ENCODE measurements at regions not wholly inside any gene's neighbourhood (a gene's known extent, or its start where the extent isn't known, plus 50 kb on each side); places are given as distances from the start of the nearest gene placed in this dataset.

GRCh38 chr21:35284199-35284598, 235.1 kb upstream of the RUNX1 start:
- no peaks in the 10 kb centered on the region for H3K27me3 ChIP-seq
- H3K4me3 ChIP-seq: no peak overlapping the region
- H3K9me3 ChIP-seq: peaks cover 0 to 10% (median 0%) of the 10 kb centered on the region in 4 donors
- DNase-seq: no peak
- H3K4me1 ChIP-seq: no peaks in the 10 kb centered on the region
- no peaks in the 10 kb centered on the region for H3K36me3 ChIP-seq
- no peak for TF ChIP-seq POLR2A (IDR thresholded peaks at IDR 0.05)
- TF ChIP-seq CTCF (IDR thresholded peaks at IDR 0.05): no peak
- no peak overlapping the region for H3K27ac ChIP-seq

DNA sequence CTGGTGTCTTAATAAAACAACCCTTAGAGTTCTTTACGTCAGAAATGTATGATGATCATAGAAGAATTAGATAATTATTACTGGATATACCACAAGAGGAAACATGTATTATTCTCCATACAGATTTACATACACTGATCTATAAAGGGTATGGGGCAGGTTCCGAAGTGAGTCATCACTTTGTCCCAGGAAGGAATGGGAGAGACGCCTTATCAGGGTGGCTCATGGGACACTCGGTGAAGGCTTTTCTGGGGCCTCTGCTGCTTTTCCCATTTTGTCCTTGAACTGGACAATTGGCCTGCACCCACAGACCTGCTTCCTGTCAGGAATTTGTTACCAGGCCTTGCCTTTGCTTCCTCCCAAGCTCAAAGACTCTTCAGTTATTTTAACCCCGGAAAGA, 233.8 kb upstream of the RUNX1 start:
- no peak for DNase-seq
- Histone ChIP-seq H3K27ac (no peak overlapping the region), H3K27me3 (no peaks in the 10 kb centered on the region), H3K9me3 (peaks cover 0 to 10% (median 0%) of the 10 kb centered on the region in 4 donors), H3K4me3 (no peak overlapping the region), H3K36me3 (no peaks in the 10 kb centered on the region), H3K4me1 (no peaks in the 10 kb centered on the region)
- no peak for TF ChIP-seq CTCF (IDR thresholded peaks at IDR 0.05)
- no peak for TF ChIP-seq POLR2A (IDR thresholded peaks at IDR 0.05)

- Histone ChIP-seq H3K4me3 (no peak overlapping the region), H3K36me3 (no peaks in the 10 kb centered on the region), H3K4me1 (no peaks in the 10 kb centered on the region), H3K9me3 (peaks cover 0 to 4% (median 0%) of the 10 kb centered on the region in 4 donors), H3K27ac (no peak overlapping the region), H3K27me3 (no peaks in the 10 kb centered on the region)
- DNase-seq: no peak
- TF ChIP-seq POLR2A (IDR thresholded peaks at IDR 0.05) (no peak), CTCF (IDR thresholded peaks at IDR 0.05) (no peak)
Observed at GRCh38 chr21:35281956-35282355, 232.9 kb upstream of the RUNX1 start.

GRCh38 chr21:35280231-35280630, 231.1 kb upstream of the RUNX1 start:
- Histone ChIP-seq H3K4me1 (no peaks in the 10 kb centered on the region), H3K4me3 (no peak overlapping the region), H3K27me3 (no peaks in the 10 kb centered on the region), H3K36me3 (no peaks in the 10 kb centered on the region), H3K9me3 (no peaks in the 10 kb centered on the region), H3K27ac (no peak overlapping the region)
- TF ChIP-seq POLR2A (IDR thresholded peaks at IDR 0.05) (no peak), CTCF (IDR thresholded peaks at IDR 0.05) (no peak)
- DNase-seq: no peak

DNA sequence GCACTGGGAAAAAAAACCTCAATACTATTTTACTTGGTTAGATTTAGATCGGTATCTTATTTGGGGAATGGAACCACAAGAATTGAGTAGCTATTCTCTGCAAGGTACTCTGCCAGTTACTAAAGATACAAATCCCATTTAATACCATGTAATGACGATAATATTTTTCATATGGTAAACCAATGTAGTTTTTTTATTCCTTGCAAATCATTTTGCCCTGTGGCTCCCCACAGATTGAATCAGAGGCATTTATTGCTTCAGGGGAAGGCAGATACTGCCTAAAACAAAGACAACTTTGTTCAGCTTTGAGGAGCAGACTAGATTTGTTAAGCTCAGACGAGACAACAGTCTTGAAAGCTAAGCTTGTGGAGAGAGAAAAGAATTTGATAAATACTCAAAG, 226.7 kb upstream of the RUNX1 start:
- no peak for DNase-seq
- Histone ChIP-seq H3K27me3 (no peaks in the 10 kb centered on the region), H3K36me3 (no peaks in the 10 kb centered on the region), H3K27ac (no peak overlapping the region), H3K4me1 (no peaks in the 10 kb centered on the region), H3K9me3 (no peaks in the 10 kb centered on the region), H3K4me3 (no peak overlapping the region)
- TF ChIP-seq POLR2A (IDR thresholded peaks at IDR 0.05): no peak

DNA sequence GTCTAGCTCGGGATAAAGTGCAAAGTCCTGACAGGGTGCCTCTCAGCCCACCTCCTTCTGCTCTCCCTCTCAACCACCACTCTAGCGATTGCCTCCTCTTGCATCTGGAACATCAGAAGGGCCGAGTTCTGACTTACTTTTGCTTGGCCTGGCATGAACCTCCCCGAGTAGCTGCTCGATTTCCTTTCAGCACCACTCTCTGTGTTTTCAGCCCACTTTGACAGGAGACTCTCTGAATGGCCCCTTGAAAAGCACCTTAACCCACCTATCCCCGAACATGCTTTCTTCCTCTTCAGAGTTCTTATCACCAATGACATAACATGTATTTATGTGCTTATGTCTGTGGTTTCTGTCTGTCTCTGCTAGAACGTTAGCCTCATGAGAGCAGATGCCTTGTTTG, 225.8 kb upstream of the RUNX1 start:
- H3K27ac ChIP-seq: no peak overlapping the region
- TF ChIP-seq CTCF (IDR thresholded peaks at IDR 0.05): no peak
- TF ChIP-seq POLR2A (IDR thresholded peaks at IDR 0.05): no peak
- no peaks in the 10 kb centered on the region for H3K9me3 ChIP-seq

More for the DNA sequence above, 225.8 kb upstream of the RUNX1 start:
- no peak overlapping the region for H3K4me3 ChIP-seq
- H3K27me3 ChIP-seq: no peaks in the 10 kb centered on the region
- no peaks in the 10 kb centered on the region for H3K4me1 ChIP-seq
- no peaks in the 10 kb centered on the region for H3K36me3 ChIP-seq
- DNase-seq: no peak
